ENCODE measurements at regions not wholly inside any gene's neighbourhood (a gene's known extent, or its start where the extent isn't known, plus 50 kb on each side); places are given as distances from the start of the nearest gene placed in this dataset.

GRCh38 chr10:131726076-131726880, 174.5 kb upstream of the PPP2R2D start:
- no peaks in the 10 kb centered on the region for H3K36me3 ChIP-seq (ENCODE audit: insufficient read depth, low read length)
- TF ChIP-seq SMC3 (conservative IDR thresholded peaks at IDR 0.05; ENCODE audit: poor library complexity) (no peak), EZH2 (IDR thresholded peaks at IDR 0.05; ENCODE audit: borderline replicate concordance, insufficient read depth, low read length, poor library complexity, severe bottlenecking) (no peak), POLR2AphosphoS5 (IDR thresholded peaks at IDR 0.05) (no peak), RAD21 (conservative IDR thresholded peaks at IDR 0.05) (no peak), MXI1 (conservative IDR thresholded peaks at IDR 0.05; ENCODE audit: poor library complexity, severe bottlenecking) (no peak), TAF1 (IDR thresholded peaks at IDR 0.05; ENCODE audit: low read depth) (no peak), EP300 (conservative IDR thresholded peaks at IDR 0.05; ENCODE audit: poor library complexity, severe bottlenecking) (no peak)
- TF ChIP-seq, protein P1, sequence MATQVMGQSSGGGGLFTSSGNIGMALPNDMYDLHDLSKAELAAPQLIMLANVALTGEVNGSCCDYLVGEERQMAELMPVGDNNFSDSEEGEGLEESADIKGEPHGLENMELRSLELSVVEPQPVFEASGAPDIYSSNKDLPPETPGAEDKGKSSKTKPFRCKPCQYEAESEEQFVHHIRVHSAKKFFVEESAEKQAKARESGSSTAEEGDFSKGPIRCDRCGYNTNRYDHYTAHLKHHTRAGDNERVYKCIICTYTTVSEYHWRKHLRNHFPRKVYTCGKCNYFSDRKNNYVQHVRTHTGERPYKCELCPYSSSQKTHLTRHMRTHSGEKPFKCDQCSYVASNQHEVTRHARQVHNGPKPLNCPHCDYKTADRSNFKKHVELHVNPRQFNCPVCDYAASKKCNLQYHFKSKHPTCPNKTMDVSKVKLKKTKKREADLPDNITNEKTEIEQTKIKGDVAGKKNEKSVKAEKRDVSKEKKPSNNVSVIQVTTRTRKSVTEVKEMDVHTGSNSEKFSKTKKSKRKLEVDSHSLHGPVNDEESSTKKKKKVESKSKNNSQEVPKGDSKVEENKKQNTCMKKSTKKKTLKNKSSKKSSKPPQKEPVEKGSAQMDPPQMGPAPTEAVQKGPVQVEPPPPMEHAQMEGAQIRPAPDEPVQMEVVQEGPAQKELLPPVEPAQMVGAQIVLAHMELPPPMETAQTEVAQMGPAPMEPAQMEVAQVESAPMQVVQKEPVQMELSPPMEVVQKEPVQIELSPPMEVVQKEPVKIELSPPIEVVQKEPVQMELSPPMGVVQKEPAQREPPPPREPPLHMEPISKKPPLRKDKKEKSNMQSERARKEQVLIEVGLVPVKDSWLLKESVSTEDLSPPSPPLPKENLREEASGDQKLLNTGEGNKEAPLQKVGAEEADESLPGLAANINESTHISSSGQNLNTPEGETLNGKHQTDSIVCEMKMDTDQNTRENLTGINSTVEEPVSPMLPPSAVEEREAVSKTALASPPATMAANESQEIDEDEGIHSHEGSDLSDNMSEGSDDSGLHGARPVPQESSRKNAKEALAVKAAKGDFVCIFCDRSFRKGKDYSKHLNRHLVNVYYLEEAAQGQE (IDR thresholded peaks at IDR 0.05; ENCODE audit: borderline replicate concordance): no peak
- TF ChIP-seq, protein P2, sequence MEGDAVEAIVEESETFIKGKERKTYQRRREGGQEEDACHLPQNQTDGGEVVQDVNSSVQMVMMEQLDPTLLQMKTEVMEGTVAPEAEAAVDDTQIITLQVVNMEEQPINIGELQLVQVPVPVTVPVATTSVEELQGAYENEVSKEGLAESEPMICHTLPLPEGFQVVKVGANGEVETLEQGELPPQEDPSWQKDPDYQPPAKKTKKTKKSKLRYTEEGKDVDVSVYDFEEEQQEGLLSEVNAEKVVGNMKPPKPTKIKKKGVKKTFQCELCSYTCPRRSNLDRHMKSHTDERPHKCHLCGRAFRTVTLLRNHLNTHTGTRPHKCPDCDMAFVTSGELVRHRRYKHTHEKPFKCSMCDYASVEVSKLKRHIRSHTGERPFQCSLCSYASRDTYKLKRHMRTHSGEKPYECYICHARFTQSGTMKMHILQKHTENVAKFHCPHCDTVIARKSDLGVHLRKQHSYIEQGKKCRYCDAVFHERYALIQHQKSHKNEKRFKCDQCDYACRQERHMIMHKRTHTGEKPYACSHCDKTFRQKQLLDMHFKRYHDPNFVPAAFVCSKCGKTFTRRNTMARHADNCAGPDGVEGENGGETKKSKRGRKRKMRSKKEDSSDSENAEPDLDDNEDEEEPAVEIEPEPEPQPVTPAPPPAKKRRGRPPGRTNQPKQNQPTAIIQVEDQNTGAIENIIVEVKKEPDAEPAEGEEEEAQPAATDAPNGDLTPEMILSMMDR (IDR thresholded peaks at IDR 0.05; ENCODE audit: poor library complexity, severe bottlenecking): no peak
- no peak overlapping the region for H3K9ac ChIP-seq (ENCODE audit: low read length)
- H3K4me2 ChIP-seq (ENCODE audit: low read length): no peak overlapping the region
- H3K9me2 ChIP-seq (ENCODE audit: insufficient read depth, low read length): no peaks in the 10 kb centered on the region
- no peaks in the 10 kb centered on the region for H3F3A ChIP-seq (ENCODE audit: insufficient read depth, low read length, poor library complexity, severe bottlenecking)
- H2AFZ ChIP-seq (ENCODE audit: low read depth, low read length): no peak overlapping the region
- no peaks in the 10 kb centered on the region for H4K20me1 ChIP-seq (ENCODE audit: insufficient read depth)
- H3K79me2 ChIP-seq (replicated peaks; ENCODE audit: insufficient read depth, low read length): no peaks in the 10 kb centered on the region
- H3K27ac ChIP-seq (ENCODE audit: low read length): no peak overlapping the region
- no peaks in the 10 kb centered on the region for H3K9me3 ChIP-seq (ENCODE audit: low read length)
- H3K27me3 ChIP-seq (ENCODE audit: insufficient read depth, low read depth, low read length): no peaks in the 10 kb centered on the region
- no peak overlapping the region for H3K4me3 ChIP-seq (ENCODE audit: low read length)

- no peaks in the 10 kb centered on the region for H3K79me2 ChIP-seq (replicated peaks; ENCODE audit: insufficient read depth, low read length)
- no peaks in the 10 kb centered on the region for H3K9me2 ChIP-seq (ENCODE audit: insufficient read depth, low read length)
- no peaks in the 10 kb centered on the region for H3K9me3 ChIP-seq (ENCODE audit: low read length)
- TF ChIP-seq TAF1 (IDR thresholded peaks at IDR 0.05; ENCODE audit: low read depth): no peak
- TF ChIP-seq MXI1 (conservative IDR thresholded peaks at IDR 0.05; ENCODE audit: poor library complexity, severe bottlenecking): no peak
- H3K27me3 ChIP-seq (ENCODE audit: insufficient read depth, low read depth, low read length): no peaks in the 10 kb centered on the region
- H3K4me3 ChIP-seq (ENCODE audit: low read length): no peak overlapping the region
- no peak overlapping the region for H3K27ac ChIP-seq (ENCODE audit: low read length)
- H4K20me1 ChIP-seq (ENCODE audit: insufficient read depth): no peaks in the 10 kb centered on the region
- H2AFZ ChIP-seq (ENCODE audit: low read depth, low read length): no peak overlapping the region
- H3F3A ChIP-seq (ENCODE audit: insufficient read depth, low read length, poor library complexity, severe bottlenecking): no peaks in the 10 kb centered on the region
- no peaks in the 10 kb centered on the region for H3K36me3 ChIP-seq (ENCODE audit: insufficient read depth, low read length)
- H3K9ac ChIP-seq (ENCODE audit: low read length): no peak overlapping the region
- no peak overlapping the region for H3K4me2 ChIP-seq (ENCODE audit: low read length)
These were observed 173.8 kb upstream of the PPP2R2D start for GRCh38 chr10:131726967-131727366.
